ENCODE measurements at regions not wholly inside any gene's neighbourhood (a gene's known extent, or its start where the extent isn't known, plus 50 kb on each side); places are given as distances from the start of the nearest gene placed in this dataset.

- no peaks in the 10 kb centered on the region for H3K4me1 Mint-ChIP-seq (ENCODE audit: low read depth, unreplicated experiment)
- no peak for DNase-seq
- ChIA-PET POLR2A (no interaction called here), CTCF (no interaction called here)
- no peak for TF ChIP-seq CTCF (IDR thresholded peaks at IDR 0.05; ENCODE audit: insufficient read depth in 1 of 2, low read depth in 1 of 2, low read length in 1 of 2, severe bottlenecking in 1 of 2, unreplicated experiment in 1 of 2)
- no peaks in the 10 kb centered on the region for H3K36me3 Mint-ChIP-seq (ENCODE audit: insufficient read depth, unreplicated experiment)
- no peak overlapping the region for H3K4me3 Mint-ChIP-seq (ENCODE audit: unreplicated experiment)
- no TSS peak for BruUV-seq (replicated peaks)
- H3K27ac Mint-ChIP-seq (ENCODE audit: unreplicated experiment) = no peak overlapping the region
- no peaks in the 10 kb centered on the region for H3K9me3 Mint-ChIP-seq (ENCODE audit: unreplicated experiment)
- no peaks in the 10 kb centered on the region for H3K27me3 Mint-ChIP-seq (ENCODE audit: insufficient read depth, unreplicated experiment)
- H3K27me3 ChIP-seq (replicated peaks; ENCODE audit: control insufficient read depth, insufficient read depth, low read length) = no peaks in the 10 kb centered on the region
- no peaks in the 10 kb centered on the region for H3K36me3 ChIP-seq (ENCODE audit: control insufficient read depth, insufficient read depth, low read length)
- no peaks in the 10 kb centered on the region for H3K9me3 ChIP-seq
- no peak overlapping the region for H3K4me3 ChIP-seq (ENCODE audit: low read depth, low read length)
- H3K4me1 ChIP-seq = no peaks in the 10 kb centered on the region
- intact Hi-C loops (cut with micrococcal nuclease; ENCODE audit: unreplicated experiment) = no loop called here
Observed at GRCh38 chr21:27189870-27190269, 223.0 kb upstream of the ADAMTS5 start.

GRCh38 chr21:27173053-27173452 lies 206.2 kb upstream of the ADAMTS5 start:
- BruUV-seq (replicated peaks) = no TSS peak
- H3K9me3 ChIP-seq = no peaks in the 10 kb centered on the region
- no peak for DNase-seq
- Mint-ChIP-seq H3K4me1 (ENCODE audit: low read depth, unreplicated experiment) (no peaks in the 10 kb centered on the region), H3K9me3 (ENCODE audit: unreplicated experiment) (no peaks in the 10 kb centered on the region), H3K36me3 (ENCODE audit: insufficient read depth, unreplicated experiment) (no peaks in the 10 kb centered on the region), H3K27me3 (ENCODE audit: insufficient read depth, unreplicated experiment) (no peaks in the 10 kb centered on the region), H3K4me3 (ENCODE audit: unreplicated experiment) (no peak overlapping the region), H3K27ac (ENCODE audit: unreplicated experiment) (no peak overlapping the region)
- ChIA-PET POLR2A (no interaction called here), CTCF (no interaction called here)
- H3K4me1 ChIP-seq = no peaks in the 10 kb centered on the region
- no peak overlapping the region for H3K4me3 ChIP-seq (ENCODE audit: low read depth, low read length)
- no peak for TF ChIP-seq CTCF (IDR thresholded peaks at IDR 0.05; ENCODE audit: insufficient read depth in 1 of 2, low read depth in 1 of 2, low read length in 1 of 2, severe bottlenecking in 1 of 2, unreplicated experiment in 1 of 2)
- H3K36me3 ChIP-seq (ENCODE audit: control insufficient read depth, insufficient read depth, low read length) = no peaks in the 10 kb centered on the region
- H3K27me3 ChIP-seq (replicated peaks; ENCODE audit: control insufficient read depth, insufficient read depth, low read length) = no peaks in the 10 kb centered on the region
- intact Hi-C loops (cut with micrococcal nuclease; ENCODE audit: unreplicated experiment) = no loop called here

GRCh38 chr21:27171707-27172106 lies 204.8 kb upstream of the ADAMTS5 start:
- Histone ChIP-seq H3K27me3 (replicated peaks; ENCODE audit: control insufficient read depth, insufficient read depth, low read length) (no peaks in the 10 kb centered on the region), H3K36me3 (ENCODE audit: control insufficient read depth, insufficient read depth, low read length) (no peaks in the 10 kb centered on the region), H3K9me3 (no peaks in the 10 kb centered on the region), H3K4me1 (no peaks in the 10 kb centered on the region), H3K4me3 (ENCODE audit: low read depth, low read length) (no peak overlapping the region)
- no peaks in the 10 kb centered on the region for H3K27me3 Mint-ChIP-seq (ENCODE audit: insufficient read depth, unreplicated experiment)
- H3K36me3 Mint-ChIP-seq (ENCODE audit: insufficient read depth, unreplicated experiment) = no peaks in the 10 kb centered on the region
- H3K27ac Mint-ChIP-seq (ENCODE audit: unreplicated experiment) = no peak overlapping the region
- TF ChIP-seq CTCF (IDR thresholded peaks at IDR 0.05; ENCODE audit: insufficient read depth in 1 of 2, low read depth in 1 of 2, low read length in 1 of 2, severe bottlenecking in 1 of 2, unreplicated experiment in 1 of 2) = no peak
- no peaks in the 10 kb centered on the region for H3K4me1 Mint-ChIP-seq (ENCODE audit: low read depth, unreplicated experiment)
- no peaks in the 10 kb centered on the region for H3K9me3 Mint-ChIP-seq (ENCODE audit: unreplicated experiment)
- CTCF ChIA-PET = no interaction called here
- H3K4me3 Mint-ChIP-seq (ENCODE audit: unreplicated experiment) = no peak overlapping the region
- DNase-seq = no peak
- POLR2A ChIA-PET = no interaction called here
- BruUV-seq (replicated peaks) = no TSS peak
- intact Hi-C loops (cut with micrococcal nuclease; ENCODE audit: unreplicated experiment) = no loop called here

Measured in Caco-2 (cell line).